ENCODE measurements at regions not wholly inside any gene's neighbourhood (a gene's known extent, or its start where the extent isn't known, plus 50 kb on each side); places are given as distances from the start of the nearest gene placed in this dataset.

GRCh38 chr2:217443601-217444000 is 559.2 kb downstream of the TNS1 start:
- no peak for DNase-seq (ENCODE audit: low spot score)

DNA sequence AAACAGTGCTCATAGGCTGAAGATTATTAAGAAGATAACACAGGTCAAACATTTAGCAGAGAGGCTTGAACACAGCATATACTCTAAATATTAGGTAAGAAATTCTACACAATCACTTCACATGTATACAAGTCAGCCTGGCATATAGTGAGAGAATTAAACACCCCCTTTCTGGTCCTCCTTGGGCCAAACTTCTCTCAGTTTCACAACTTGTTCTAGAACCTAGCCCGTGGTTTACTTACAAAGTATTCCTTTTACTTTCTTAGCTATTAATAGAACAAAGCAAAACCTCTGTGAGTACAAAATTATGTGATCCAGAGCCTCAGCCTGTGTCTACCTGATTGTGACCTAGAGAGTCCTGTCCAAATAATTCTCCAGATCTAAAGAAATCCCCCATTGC is 562.8 kb downstream of the TNS1 start:
- no peak for DNase-seq (ENCODE audit: low spot score)

- no peak for DNase-seq (ENCODE audit: low spot score)
Observed at GRCh38 chr2:217438821-217439220, 564.0 kb downstream of the TNS1 start.

DNA sequence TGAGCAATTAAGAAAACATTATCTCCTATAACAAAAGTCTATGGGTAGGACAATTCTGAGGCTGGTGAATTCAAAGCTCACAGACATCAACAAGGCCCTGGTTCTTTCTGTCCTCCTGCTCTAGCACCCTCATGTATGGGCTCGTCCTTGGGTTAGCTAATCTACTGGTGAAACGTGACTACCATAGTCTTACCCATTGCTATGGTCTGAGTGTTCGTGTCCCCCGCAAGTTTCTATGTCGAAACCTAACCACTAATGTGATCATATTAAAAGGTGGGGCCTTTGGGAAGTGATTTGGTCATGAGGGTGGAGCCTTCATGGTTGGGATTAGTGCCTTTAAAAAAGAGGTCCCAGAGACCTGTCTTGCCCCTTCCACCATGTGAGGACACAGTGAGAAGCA is 564.7 kb downstream of the TNS1 start:
- DNase-seq (ENCODE audit: low spot score) = no peak

- no peak for DNase-seq (ENCODE audit: low spot score)
Observed at GRCh38 chr2:217437290-217437870, 565.4 kb downstream of the TNS1 start.

DNA sequence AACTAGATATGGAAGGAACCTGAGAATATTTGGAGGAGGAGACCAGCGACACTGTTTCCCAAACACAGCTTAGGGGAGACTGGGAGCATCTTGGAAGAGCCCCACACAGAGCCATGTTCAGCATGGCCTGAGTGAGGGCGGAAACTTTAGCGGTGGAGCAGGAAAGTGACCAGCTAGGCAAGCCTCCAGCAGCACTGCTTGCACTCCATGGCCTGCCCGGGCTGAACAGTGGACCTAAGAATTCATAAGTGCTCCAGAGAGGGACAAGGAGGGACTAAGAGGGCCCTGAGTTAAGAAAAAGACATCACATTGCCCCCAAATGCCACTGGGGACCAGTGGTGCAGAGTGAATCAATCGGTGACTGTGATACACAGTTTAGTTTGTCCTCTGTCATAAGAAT is 566.4 kb downstream of the TNS1 start:
- DNase-seq (ENCODE audit: low spot score) = no peak

DNA sequence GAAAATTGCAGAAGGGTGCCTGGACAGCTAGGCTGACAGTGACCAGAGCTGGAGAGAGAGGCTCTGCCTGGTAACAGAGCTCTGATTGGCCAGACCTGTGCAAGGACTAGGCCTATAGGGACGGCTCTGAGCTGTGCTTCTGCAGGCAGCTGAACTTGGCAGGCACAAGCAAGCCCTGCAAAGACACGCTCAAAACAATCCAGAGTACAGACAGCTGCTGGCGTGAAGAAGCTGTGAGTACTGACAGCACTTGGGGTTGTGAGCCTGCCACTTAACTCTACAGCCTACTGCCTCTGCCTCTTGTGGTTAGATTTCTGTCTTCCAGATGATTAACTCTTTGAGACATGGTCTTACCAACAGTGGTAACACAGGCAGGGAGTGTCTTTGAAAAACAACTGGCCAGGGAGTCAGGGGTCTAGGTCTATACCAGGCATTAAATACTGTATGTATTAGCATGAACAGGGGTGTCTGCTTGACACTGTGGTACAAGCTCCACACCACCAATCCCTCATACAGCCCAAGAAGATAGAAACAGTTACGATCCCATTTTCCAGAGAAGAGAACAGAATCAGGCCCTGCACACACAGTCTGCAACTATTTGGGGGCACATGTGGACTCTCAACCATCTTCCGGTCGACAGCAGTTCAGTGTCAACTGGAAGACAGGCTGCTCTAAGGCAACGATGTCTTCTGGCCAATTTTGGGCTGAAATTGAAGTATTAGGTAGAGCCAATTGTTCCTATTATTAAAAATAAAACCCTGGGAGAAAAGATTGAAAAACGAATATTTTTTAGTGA is 568.4 kb downstream of the TNS1 start:
- peak; percentile 61 for DNase-seq (ENCODE audit: low spot score)

GRCh38 chr2:217433522-217433921 is 569.3 kb downstream of the TNS1 start:
- DNase-seq (ENCODE audit: low spot score) = no peak

DNA sequence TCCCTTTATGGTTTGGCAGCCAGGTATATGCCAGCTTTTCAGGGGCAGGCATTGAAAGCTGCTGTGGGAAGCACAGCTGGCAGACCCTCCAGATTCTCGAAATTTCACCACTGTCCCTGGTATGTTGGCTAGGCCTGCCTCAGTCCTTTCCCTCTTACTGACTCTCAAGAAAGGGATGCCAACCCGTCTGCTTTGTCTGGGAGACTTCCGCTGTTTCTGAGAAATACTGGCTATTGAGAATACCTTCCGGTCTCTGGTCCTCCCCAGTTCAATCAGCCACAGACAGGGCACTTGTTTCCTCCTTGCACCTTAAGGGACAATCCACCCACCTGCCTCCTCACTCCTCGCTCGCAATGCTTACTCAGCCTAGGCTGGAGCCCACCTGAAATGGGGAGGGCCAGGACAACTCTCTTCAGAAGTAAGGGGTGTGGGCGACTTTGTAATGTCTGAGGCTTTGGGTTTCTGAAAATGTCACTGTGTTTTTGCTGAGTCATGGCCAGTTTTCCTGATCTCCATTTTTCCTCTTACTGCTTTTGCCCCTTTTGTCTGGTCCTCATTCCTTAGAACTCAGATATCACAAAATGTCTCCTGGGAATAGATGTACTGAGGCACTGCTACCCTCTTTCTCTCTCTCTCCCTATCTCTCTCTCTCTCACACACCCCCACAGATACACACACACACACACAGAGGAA is 571.1 kb downstream of the TNS1 start:
- no peak for DNase-seq (ENCODE audit: low spot score)

DNA sequence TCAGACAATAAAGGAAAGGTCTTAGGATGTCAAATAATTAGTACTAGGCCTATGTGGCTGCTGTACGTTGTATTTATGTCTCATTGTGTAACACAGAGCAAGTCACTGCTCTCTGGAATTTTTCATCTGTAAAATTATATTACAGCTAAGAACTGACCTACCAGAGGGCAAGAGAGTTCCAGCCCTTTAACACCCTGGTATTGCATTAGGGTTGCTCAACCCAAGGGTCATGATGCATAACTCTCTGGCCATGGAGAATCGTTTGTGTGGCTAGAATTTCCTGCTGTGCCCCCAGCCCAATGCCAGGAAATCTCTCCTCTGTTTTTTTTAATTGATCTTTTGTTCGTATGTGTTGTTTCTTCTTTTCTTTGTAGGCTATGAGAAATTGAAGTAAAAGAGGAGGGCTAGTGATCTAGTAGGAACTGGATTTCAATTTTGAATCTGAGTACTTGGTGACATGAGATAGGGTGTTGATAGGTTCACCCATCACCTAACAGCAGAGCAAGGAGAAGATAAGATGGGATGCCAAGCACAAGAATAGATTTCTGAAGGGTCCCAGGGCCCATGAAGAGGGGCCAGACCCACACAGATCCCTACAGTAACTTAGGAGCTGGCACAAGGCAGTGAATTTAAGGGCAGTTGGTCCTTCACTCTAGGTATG is 571.2 kb upstream of the TNP1 start:
- DNase-seq (ENCODE audit: low spot score) = no peak

DNA sequence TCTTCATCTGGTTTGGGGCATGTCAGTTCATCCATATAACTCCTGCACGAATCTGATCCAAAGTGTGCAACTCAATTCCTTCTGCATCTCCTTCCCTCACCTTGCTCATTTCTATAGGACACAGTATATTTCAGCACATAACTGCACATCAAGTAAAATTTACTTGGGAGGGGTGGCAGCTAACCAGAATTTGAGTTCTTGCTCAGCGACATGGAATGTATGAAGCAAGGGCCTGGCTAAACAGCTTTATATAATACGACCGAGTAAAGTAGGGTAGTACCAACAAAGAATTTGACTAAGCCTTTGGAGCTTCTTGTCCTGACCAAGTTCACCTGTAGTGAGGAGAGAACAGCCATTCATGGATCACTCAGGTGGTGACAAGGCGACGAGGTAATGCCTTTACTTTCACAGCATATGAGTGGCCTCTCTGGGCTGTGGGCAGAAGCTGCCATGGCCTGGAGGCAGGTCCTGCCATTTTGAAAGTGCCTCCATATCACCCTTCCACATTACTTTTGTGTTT is 570.2 kb upstream of the TNP1 start:
- DNase-seq (ENCODE audit: low spot score) = no peak

DNA sequence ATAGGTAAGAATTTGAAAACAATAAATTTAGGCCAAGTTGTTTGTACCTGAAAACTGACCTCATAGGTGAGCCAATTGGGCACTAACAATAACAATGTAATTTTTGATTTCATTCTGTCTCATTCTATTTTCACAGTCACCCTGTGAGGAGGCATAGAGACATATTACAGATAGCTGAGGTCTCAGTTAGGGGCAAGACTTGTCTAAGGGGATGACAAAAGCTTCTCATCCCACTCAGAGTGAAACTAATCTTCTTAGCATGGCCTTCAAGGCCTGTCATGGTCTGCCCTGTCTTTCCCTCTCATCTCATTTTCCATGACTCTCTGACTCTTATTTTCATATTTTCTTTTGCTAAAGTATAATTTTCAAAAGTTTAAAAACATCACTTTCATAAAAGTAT is 562.0 kb upstream of the TNP1 start:
- DNase-seq (ENCODE audit: low spot score) = no peak

DNA sequence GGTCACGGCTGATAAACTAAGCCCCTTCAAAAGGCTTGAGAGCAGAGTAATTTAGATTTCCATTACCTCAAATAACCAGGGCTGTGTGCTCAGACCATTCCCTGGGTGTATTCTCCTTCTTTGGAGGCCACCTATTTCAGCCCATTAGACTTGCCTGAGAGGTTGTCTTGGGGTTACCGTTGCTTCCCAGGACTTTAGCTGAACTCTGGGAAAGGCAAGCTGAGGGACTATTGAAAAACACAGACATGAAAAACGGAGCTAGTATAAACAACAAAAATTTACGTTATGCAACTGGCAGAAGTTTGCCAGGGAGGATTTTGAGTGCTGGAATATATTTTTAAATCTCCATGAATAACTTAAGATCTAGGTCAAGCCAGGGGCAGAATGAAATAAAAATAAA is 561.0 kb upstream of the TNP1 start:
- no peak for DNase-seq (ENCODE audit: low spot score)

- DNase-seq (ENCODE audit: low spot score) = no peak
Observed at GRCh38 chr2:217419055-217419671, 559.3 kb upstream of the TNP1 start.

GRCh38 chr2:217418544-217418943 is 558.7 kb upstream of the TNP1 start:
- no peak for DNase-seq (ENCODE audit: low spot score)

GRCh38 chr2:217418090-217418489 is 558.2 kb upstream of the TNP1 start:
- DNase-seq (ENCODE audit: low spot score) = no peak

GRCh38 chr2:217417536-217417935 is 557.7 kb upstream of the TNP1 start:
- DNase-seq (ENCODE audit: low spot score) = no peak

DNA sequence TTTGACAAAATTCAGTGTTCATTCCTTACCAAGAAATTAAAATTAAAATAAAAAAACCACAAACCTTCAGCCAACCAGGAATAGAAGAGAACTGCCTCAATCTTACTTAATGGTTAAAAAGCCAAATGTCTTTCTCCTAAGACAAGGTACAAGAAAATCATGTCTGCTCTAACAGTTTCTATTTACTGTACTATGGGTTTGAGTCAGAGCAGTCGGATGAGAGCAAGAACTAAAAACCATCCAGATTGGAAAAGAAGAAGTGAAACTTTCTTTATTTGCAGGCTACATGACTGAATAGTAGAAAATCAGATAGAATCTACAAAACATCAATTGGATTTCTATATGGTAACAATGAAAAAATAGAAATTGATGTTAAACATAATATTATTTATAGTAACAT is 555.5 kb upstream of the TNP1 start:
- DNase-seq (ENCODE audit: low spot score) = no peak

GRCh38 chr2:217414429-217414828 is 554.6 kb upstream of the TNP1 start:
- no peak for DNase-seq (ENCODE audit: low spot score)

GRCh38 chr2:217413193-217413592 is 553.3 kb upstream of the TNP1 start:
- no peak for DNase-seq (ENCODE audit: low spot score)

GRCh38 chr2:217412721-217413120 is 552.9 kb upstream of the TNP1 start:
- DNase-seq (ENCODE audit: low spot score) = no peak

DNA sequence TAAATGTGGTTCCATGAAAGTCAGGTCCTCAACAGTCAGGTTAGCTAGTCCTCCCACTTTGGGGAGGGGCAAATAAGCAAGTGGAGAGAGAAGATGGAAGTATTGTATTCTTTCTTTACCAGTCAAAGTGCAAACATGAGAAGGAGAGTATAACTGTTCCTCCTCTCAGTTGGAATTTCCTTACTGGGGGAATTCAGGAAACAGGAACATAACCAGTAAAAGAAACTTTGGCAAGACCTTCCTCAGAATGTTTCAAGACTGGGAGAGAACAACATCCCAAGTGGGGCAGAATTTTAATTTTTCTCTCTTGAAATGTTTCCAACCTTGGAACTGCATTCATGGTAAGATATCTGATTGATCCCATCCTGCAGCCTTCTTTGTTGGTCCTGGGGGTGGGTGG is 552.4 kb upstream of the TNP1 start:
- no peak for DNase-seq (ENCODE audit: low spot score)

Data from RKO (cell line).